DND-41 (cell line): ENCODE measurements at regions not wholly inside any gene's neighbourhood (a gene's known extent, or its start where the extent isn't known, plus 50 kb on each side); places are given as distances from the start of the nearest gene placed in this dataset.

Source experiments
- ATAC-seq: fragments of 200-7000 bp; cut with Tn5 transposase; 3 replicates; pipeline ENCODE4 v1.9.1; 2021; ENCODE audit warnings: low read depth; ENCODE audit not compliant: insufficient read depth
- DNase-seq: peaks from one replicate; pipeline ENCODE4 v3.0.0-alpha.2; 2020
- H2AFZ ChIP-seq: 2 replicates; pipeline ENCODE4 v1.6.0; 2012; ENCODE audit warnings: low read depth, low read length
- H3K27ac ChIP-seq: 2 replicates; pipeline ENCODE4 v1.5.1; 2012; ENCODE audit warnings: low read length, inconsistent platforms
- H3K27me3 ChIP-seq: fragments of 200-600 bp; sonication (generic); 2 replicates; pipeline ENCODE4 v1.6.0; 2012; ENCODE audit warnings: low read length, mild to moderate bottlenecking, inconsistent platforms; ENCODE audit not compliant: insufficient read depth, poor library complexity
- H3K36me3 ChIP-seq: 2 replicates; pipeline ENCODE4 v1.5.1; 2012; ENCODE audit warnings: low read length, inconsistent platforms; ENCODE audit not compliant: insufficient read depth
- H3K4me1 ChIP-seq: 2 replicates; pipeline ENCODE4 v1.5.1; 2012; ENCODE audit warnings: mild to moderate bottlenecking, low read length; ENCODE audit not compliant: insufficient read depth
- H3K4me2 ChIP-seq: 2 replicates; pipeline ENCODE4 v1.6.0; 2012; ENCODE audit warnings: mild to moderate bottlenecking, moderate library complexity, low read length, inconsistent platforms; ENCODE audit not compliant: insufficient read depth
- H3K4me3 ChIP-seq, 2 experiments: fragments of 200-600 bp in 1 of 2; shearing (Covaris generic) in 1 of 2; 2 replicates each; pipeline ENCODE4 v1.5.1; 2012 to 2016; ENCODE audit warnings: inconsistent platforms in 2 of 2, low read length in 2 of 2, mild to moderate bottlenecking in 2 of 2, low read depth in 1 of 2, moderate library complexity in 1 of 2
- H3K79me2 ChIP-seq: 2 replicates; pipeline ENCODE4 v1.6.0; 2012; ENCODE audit warnings: low read length, inconsistent platforms; ENCODE audit not compliant: insufficient read depth
- H3K9ac ChIP-seq: 2 replicates; pipeline ENCODE4 v1.6.0; 2012; ENCODE audit warnings: low read depth, mild to moderate bottlenecking, inconsistent platforms, low read length, moderate library complexity
- H3K9me3 ChIP-seq: 2 replicates; pipeline ENCODE4 v1.5.1; 2012; ENCODE audit warnings: low read length, moderate library complexity, mild to moderate bottlenecking, inconsistent platforms; ENCODE audit not compliant: insufficient read depth, severe bottlenecking
- H4K20me1 ChIP-seq: 2 replicates; pipeline ENCODE4 v1.6.0; 2012; ENCODE audit warnings: low read length; ENCODE audit not compliant: insufficient read depth
- CTCF ChIP-seq: IDR thresholded peaks from 2 replicates; pipeline ENCODE4 v1.5.1; 2012; ENCODE audit warnings: borderline replicate concordance, low read length, moderate library complexity, mild to moderate bottlenecking; ENCODE audit not compliant: poor library complexity, severe bottlenecking; ENCODE audit errors: extremely low read depth
- EZH2 ChIP-seq: IDR thresholded peaks from 3 replicates; pipeline ENCODE4 v1.6.1; 2012; ENCODE audit warnings: borderline replicate concordance, low read depth, mild to moderate bottlenecking, moderate library complexity, low read length, inconsistent platforms; ENCODE audit not compliant: severe bottlenecking

- H3K79me2 ChIP-seq, result no peaks in the 10 kb centered on the region
- H3K4me1 ChIP-seq, result peaks cover 22% of the 10 kb centered on the region
- H3K36me3 ChIP-seq, result no peaks in the 10 kb centered on the region
- no peaks in the 10 kb centered on the region for H3K27me3 ChIP-seq
- no peaks in the 10 kb centered on the region for H4K20me1 ChIP-seq
- no peak overlapping the region for H3K4me3 ChIP-seq
- DNase-seq (no peak), ATAC-seq (no peak)
- no peak overlapping the region for H3K4me2 ChIP-seq
- TF ChIP-seq EZH2 (no peak), CTCF (no peak)
- H3K27ac ChIP-seq, result no peak overlapping the region
- H2AFZ ChIP-seq, result no peak overlapping the region
- no peak overlapping the region for H3K9ac ChIP-seq
- H3K9me3 ChIP-seq, result peaks cover 55% of the 10 kb centered on the region
These were observed 89.5 kb upstream of the CST7 start for GRCh38 chr20:24859539-24859938.

- Histone ChIP-seq H3K4me1 (peaks cover 22% of the 10 kb centered on the region), H3K4me3 (no peak overlapping the region), H3K79me2 (no peaks in the 10 kb centered on the region), H3K36me3 (no peaks in the 10 kb centered on the region), H3K27ac (no peak overlapping the region), H3K9me3 (peaks cover 63% of the 10 kb centered on the region), H3K4me2 (no peak overlapping the region), H2AFZ (no peak overlapping the region), H4K20me1 (no peaks in the 10 kb centered on the region), H3K9ac (no peak overlapping the region), H3K27me3 (no peaks in the 10 kb centered on the region)
- ATAC-seq, result no peak
- TF ChIP-seq EZH2 (no peak), CTCF (no peak)
- no peak for DNase-seq
These were observed 86.9 kb upstream of the CST7 start for GRCh38 chr20:24862186-24862585.

GRCh38 chr20:24862606-24863005 lies 86.5 kb upstream of the CST7 start:
- Histone ChIP-seq H3K4me2 (no peak overlapping the region), H3K27me3 (no peaks in the 10 kb centered on the region), H3K9me3 (peaks cover 60% of the 10 kb centered on the region), H2AFZ (no peak overlapping the region), H3K4me3 (no peak overlapping the region), H3K79me2 (no peaks in the 10 kb centered on the region), H3K27ac (no peak overlapping the region), H4K20me1 (no peaks in the 10 kb centered on the region), H3K9ac (no peak overlapping the region), H3K36me3 (no peaks in the 10 kb centered on the region), H3K4me1 (peaks cover 22% of the 10 kb centered on the region)
- no peak for ATAC-seq
- DNase-seq, result no peak
- TF ChIP-seq EZH2, result no peak
- TF ChIP-seq CTCF, result no peak

GRCh38 chr20:24863356-24863755 lies 85.7 kb upstream of the CST7 start:
- TF ChIP-seq EZH2 (no peak), CTCF (no peak)
- no peak overlapping the region for H3K4me3 ChIP-seq
- no peak overlapping the region for H3K4me2 ChIP-seq
- ATAC-seq (no peak), DNase-seq (no peak)
- H2AFZ ChIP-seq, result no peak overlapping the region
- H3K27ac ChIP-seq, result no peak overlapping the region
- H3K79me2 ChIP-seq, result no peaks in the 10 kb centered on the region
- H3K36me3 ChIP-seq, result no peaks in the 10 kb centered on the region
- H3K27me3 ChIP-seq, result no peaks in the 10 kb centered on the region
- no peak overlapping the region for H3K9ac ChIP-seq
- peaks cover 52% of the 10 kb centered on the region for H3K9me3 ChIP-seq
- H3K4me1 ChIP-seq, result peaks cover 16% of the 10 kb centered on the region
- no peaks in the 10 kb centered on the region for H4K20me1 ChIP-seq
